GM10266 (cell line): ENCODE measurements at regions not wholly inside any gene's neighbourhood (a gene's known extent, or its start where the extent isn't known, plus 50 kb on each side); places are given as distances from the start of the nearest gene placed in this dataset.

Experiments
- DNase-seq: peaks from one replicate; pipeline ENCODE4 v3.0.0; 2012; ENCODE audit errors: extremely low spot score
- TF ChIP-seq, protein P1 (sequence below): IDR thresholded peaks from 2 replicates; pipeline ENCODE4 v1.5.1; 2012; ENCODE audit warnings: mild to moderate bottlenecking, low read depth; ENCODE audit not compliant: control insufficient read depth, insufficient read depth; ENCODE audit errors: missing control alignments

DNA sequence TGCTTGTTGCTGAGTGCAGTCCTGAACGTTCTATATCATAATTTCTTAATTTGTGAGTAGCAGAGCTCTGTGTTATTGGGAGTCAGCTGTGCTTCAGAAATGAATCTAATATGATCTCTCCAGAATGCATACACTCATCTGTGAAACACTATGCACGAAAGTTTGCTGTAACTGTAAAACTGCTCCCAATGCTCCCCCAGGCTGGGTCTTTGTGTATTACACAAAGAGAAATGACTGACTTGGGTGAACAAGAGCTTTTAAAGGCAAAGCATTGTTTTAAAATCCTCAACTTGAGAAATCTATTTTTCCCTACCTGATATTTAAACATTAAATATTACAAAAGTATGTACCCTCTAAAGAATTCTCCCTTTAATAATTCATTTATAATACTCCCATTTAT, 636.7 kb upstream of the KIF2B start:
- no peak for DNase-seq
- TF ChIP-seq, protein P1, sequence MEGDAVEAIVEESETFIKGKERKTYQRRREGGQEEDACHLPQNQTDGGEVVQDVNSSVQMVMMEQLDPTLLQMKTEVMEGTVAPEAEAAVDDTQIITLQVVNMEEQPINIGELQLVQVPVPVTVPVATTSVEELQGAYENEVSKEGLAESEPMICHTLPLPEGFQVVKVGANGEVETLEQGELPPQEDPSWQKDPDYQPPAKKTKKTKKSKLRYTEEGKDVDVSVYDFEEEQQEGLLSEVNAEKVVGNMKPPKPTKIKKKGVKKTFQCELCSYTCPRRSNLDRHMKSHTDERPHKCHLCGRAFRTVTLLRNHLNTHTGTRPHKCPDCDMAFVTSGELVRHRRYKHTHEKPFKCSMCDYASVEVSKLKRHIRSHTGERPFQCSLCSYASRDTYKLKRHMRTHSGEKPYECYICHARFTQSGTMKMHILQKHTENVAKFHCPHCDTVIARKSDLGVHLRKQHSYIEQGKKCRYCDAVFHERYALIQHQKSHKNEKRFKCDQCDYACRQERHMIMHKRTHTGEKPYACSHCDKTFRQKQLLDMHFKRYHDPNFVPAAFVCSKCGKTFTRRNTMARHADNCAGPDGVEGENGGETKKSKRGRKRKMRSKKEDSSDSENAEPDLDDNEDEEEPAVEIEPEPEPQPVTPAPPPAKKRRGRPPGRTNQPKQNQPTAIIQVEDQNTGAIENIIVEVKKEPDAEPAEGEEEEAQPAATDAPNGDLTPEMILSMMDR: no peak

- no peak for DNase-seq
- TF ChIP-seq, protein P1: no peak
These were observed 646.1 kb upstream of the KIF2B start for GRCh38 chr17:53176629-53177028.

DNA sequence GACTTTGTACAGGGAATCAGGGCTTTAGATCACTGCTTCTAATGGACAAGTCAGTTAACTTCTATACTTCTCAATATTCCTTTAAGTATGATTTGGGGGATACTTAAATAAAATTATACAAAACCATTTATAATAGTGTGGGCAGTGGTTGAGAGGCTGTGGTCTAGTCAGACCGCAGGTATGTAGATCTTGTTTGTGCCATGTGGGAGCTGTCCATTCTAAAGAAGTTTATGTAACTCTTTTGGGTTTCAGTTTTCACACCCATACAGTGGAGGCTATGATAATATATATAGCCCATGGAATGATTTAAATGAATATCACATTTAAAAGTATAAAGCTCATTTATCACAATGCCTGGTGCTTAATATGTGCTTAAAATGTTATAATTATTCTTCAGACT, 654.3 kb upstream of the KIF2B start:
- TF ChIP-seq, protein P1: no peak
- DNase-seq: no peak

GRCh38 chr17:53166731-53167130, 656.0 kb upstream of the KIF2B start:
- no peak for DNase-seq

DNA sequence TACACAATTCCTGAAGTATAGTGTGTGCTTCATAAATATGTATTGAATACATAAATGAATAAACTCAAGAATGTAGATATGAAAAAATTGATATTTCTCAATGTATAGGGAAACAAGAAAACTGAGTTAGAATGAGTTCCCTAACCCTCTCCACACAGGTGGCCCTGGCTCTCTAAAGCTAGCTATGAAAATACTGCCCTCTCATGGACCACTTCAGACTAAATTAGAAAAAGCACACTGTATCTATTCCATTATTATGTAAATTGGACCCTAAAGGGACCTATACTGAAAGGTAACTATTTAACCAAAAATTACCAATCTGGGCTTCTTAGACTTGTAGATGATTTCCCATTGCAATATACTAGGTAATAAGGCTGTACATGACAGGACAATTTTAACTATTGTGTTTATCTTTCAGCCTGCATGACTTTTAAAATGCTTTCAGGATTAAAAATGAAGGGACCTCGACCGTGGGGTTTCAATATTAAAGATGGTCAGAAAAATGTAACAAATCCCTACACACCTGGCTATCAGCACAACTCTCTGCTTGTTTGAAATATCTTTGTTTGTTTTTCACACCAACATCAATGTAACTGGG, 672.5 kb upstream of the KIF2B start:
- DNase-seq: no peak
- TF ChIP-seq, protein P1: no peak

More at GRCh38 chr17:53166731-53167130, 656.0 kb upstream of the KIF2B start:
- TF ChIP-seq, protein P1: no peak

- no peak for DNase-seq
- TF ChIP-seq, protein P1: no peak
These were observed 673.4 kb upstream of the KIF2B start for GRCh38 chr17:53149316-53149715.

DNA sequence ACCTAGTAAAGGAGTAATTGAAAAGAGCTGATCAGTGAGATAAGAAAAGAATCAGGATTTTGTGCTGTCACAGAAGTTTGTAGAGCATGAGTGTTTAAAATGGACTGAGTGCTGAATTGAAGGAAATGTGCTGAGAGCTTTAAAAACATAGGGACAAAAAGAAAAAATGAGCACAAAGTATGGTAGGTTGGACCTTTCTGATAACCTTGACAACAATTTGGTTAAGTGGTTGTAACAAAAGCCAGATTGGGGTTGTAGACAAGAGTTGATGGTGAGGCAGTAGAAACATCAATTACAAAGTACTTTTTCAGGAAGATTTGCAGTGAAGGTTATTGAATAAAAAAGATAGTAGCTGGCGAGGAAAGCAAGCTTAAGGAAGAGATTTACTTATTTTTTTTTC, 674.7 kb upstream of the KIF2B start:
- TF ChIP-seq, protein P1: no peak
- DNase-seq: no peak
